Kidney (tissue), 13 donors: ENCODE measurements at regions not wholly inside any gene's neighbourhood (a gene's known extent, or its start where the extent isn't known, plus 50 kb on each side); places are given as distances from the start of the nearest gene placed in this dataset.
A peak's percentile ranks its signal among the peaks of the same experiment; 100 is the strongest.

ENCODE experiments used
- DNase-seq, 5 donors: peaks; one replicate each; pipeline ENCODE4 v3.0.0-alpha.2; 2013 to 2020
- FAIRE-seq: peaks from 2 replicates; lab custom pipeline; 2012; peaks lifted over from hg19 to GRCh38; lab: Jason Lieb, UNC
- H3K27ac ChIP-seq, 2 donors: one replicate each; pipeline ENCODE4 v1.7.0; 2013; ENCODE audit warnings: low read depth in 2 of 2, low read length in 2 of 2, inconsistent platforms in 1 of 2
- H3K27me3 ChIP-seq: one replicate; pipeline ENCODE4 v1.7.1; 2013; ENCODE audit warnings: low read length, inconsistent platforms; ENCODE audit not compliant: control insufficient read depth, insufficient read depth
- H3K36me3 ChIP-seq, 3 donors: one replicate each; pipeline versions ENCODE4 v1.7.0 to v1.7.1; 2013; ENCODE audit warnings: low read length in 3 of 3, control low read depth in 1 of 3, inconsistent platforms in 1 of 3; ENCODE audit not compliant: insufficient read depth in 3 of 3, control insufficient read depth in 2 of 3
- H3K4me1 ChIP-seq, 3 donors: one replicate each; pipeline versions ENCODE4 v1.7.0 to v1.7.1; 2013; ENCODE audit warnings: low read length in 3 of 3, inconsistent platforms in 1 of 3, low read depth in 1 of 3; ENCODE audit not compliant: control insufficient read depth in 2 of 3, insufficient read depth in 2 of 3
- H3K4me3 ChIP-seq, 3 donors: one replicate each; pipeline versions ENCODE4 v1.7.0 to v1.8.1; 2013; ENCODE audit warnings: low read length in 3 of 3, control low read depth in 1 of 3, inconsistent platforms in 1 of 3
- H3K9ac ChIP-seq, 3 donors: one replicate each; pipeline versions ENCODE4 v1.7.0 to v1.7.1; 2013; ENCODE audit warnings: low read length in 3 of 3, control low read depth in 1 of 3, inconsistent platforms in 1 of 3
- H3K9me3 ChIP-seq, 3 donors: one replicate each; pipeline versions ENCODE4 v1.7.0 to v1.7.1; 2013; ENCODE audit warnings: low read length in 3 of 3, control low read depth in 1 of 3, inconsistent platforms in 1 of 3; ENCODE audit not compliant: control insufficient read depth in 2 of 3, insufficient read depth in 1 of 3
- intact Hi-C: fragments of 100-400 bp; cut with DNase I; formaldehyde crosslinking; loops from one replicate; pipeline ENCODE4 v1.11.1; 2022
- TF ChIP-seq, protein P1 (sequence below): IDR thresholded peaks from 3 replicates; pipeline ENCODE4 v1.5.1; 2012; ENCODE audit warnings: mild to moderate bottlenecking, moderate library complexity, borderline replicate concordance; ENCODE audit not compliant: insufficient read depth; ENCODE audit errors: extremely low read depth
- donor health status: control.
- donor health status: control.
- donor health status: control.
- donor health status: control.
- donor health status: control.
- donor health status: DM: yes; HTN: yes; CAD: no.
- donor health status: Normal renal cell carcinoma (clear cell type).

DNA sequence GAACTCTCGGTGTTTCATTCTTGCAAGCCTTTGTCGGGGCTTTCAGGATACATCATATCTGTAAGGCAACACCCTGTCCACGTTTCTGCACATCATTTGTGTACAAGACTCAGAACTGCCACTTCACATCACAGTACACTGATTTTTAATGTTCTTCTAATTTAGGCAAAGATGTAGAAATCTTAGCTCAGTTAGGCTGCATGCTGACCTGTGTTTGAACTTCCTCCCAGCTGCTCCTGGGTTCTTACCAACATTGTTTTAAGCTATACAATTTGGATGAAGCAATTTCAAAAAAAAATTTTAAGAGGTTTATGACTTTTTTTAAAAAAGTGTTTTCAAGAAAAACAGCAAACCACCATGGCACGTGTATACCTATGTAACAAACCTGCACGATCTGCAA, 1047.9 kb upstream of the SLC10A2 start:
- H3K27ac ChIP-seq = no peak overlapping the region
- DNase-seq = peak in 2 of 5 donors; percentile 22 to 39
- TF ChIP-seq, protein P1, sequence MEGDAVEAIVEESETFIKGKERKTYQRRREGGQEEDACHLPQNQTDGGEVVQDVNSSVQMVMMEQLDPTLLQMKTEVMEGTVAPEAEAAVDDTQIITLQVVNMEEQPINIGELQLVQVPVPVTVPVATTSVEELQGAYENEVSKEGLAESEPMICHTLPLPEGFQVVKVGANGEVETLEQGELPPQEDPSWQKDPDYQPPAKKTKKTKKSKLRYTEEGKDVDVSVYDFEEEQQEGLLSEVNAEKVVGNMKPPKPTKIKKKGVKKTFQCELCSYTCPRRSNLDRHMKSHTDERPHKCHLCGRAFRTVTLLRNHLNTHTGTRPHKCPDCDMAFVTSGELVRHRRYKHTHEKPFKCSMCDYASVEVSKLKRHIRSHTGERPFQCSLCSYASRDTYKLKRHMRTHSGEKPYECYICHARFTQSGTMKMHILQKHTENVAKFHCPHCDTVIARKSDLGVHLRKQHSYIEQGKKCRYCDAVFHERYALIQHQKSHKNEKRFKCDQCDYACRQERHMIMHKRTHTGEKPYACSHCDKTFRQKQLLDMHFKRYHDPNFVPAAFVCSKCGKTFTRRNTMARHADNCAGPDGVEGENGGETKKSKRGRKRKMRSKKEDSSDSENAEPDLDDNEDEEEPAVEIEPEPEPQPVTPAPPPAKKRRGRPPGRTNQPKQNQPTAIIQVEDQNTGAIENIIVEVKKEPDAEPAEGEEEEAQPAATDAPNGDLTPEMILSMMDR = no peak

DNA sequence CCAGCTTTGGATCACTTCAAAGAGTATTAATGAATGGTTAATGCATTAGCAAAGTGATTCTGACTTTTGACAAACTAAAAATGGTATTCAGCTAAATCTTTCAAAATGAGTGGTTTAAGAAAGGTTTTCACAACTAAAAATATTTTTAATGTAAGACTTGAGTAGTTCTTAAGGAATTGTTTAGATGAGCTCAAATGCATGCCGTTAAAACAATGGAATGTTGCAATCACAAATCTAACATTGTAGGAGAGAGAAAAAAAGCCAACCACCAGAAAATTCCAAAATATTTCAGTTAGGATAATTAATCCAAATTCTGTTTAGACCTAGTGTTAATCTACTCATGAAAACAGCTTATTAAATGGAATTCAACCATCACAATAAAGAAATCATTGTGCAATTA, 1044.8 kb upstream of the SLC10A2 start:
- Histone ChIP-seq H3K4me1 (no peaks in the 10 kb centered on the region), H3K27me3 (no peaks in the 10 kb centered on the region), H3K4me3 (no peak overlapping the region), H3K9me3 (no peaks in the 10 kb centered on the region), H3K27ac (no peak overlapping the region), H3K9ac (no peak overlapping the region), H3K36me3 (no peaks in the 10 kb centered on the region)
- no peak for FAIRE-seq
- TF ChIP-seq, protein P1 = no peak
- intact Hi-C loops = no loop called here
- DNase-seq = no peak

More for the DNA sequence above, 1047.9 kb upstream of the SLC10A2 start:
- Histone ChIP-seq H3K4me1 (no peaks in the 10 kb centered on the region), H3K36me3 (no peaks in the 10 kb centered on the region), H3K4me3 (no peak overlapping the region), H3K9me3 (no peaks in the 10 kb centered on the region), H3K27me3 (no peaks in the 10 kb centered on the region), H3K9ac (no peak overlapping the region)
- intact Hi-C loops = no loop called here
- no peak for FAIRE-seq

DNA sequence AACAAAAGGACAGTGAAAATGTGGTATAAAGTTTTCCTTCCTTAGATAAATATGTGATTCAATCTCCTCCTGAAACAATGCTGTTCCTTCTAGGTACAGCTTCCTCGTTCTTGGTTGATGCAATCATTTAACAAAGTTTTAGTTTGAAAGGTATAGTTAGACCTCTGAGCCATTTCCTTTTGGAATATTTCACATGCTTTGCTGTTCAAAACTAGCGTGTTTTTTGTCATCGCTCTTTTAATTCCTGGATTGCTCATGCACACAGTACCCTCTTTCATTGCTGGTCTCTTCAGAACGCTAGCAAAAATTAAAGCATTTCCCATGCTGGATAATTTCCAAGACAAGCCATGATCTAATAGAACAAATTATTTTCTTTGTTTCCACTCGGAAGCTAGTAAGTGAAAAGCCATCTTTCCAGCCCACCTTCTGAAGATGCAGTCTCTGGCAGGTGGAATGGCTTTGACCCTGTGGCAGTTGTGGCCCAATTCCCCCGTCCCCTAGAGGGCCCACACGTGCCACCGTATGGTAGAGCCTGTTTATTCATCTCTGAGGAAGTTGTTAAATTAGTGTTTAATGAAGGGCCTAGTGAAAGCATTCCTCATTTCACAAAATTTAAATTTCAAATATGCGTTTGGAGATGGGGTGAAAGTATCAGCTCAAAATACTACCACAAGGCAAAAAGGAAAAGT, 1040.6 kb upstream of the SLC10A2 start:
- Histone ChIP-seq H3K36me3 (no peaks in the 10 kb centered on the region), H3K9me3 (no peaks in the 10 kb centered on the region), H3K4me3 (no peak overlapping the region), H3K4me1 (no peaks in the 10 kb centered on the region), H3K9ac (no peak overlapping the region), H3K27ac (no peak overlapping the region), H3K27me3 (no peaks in the 10 kb centered on the region)
- intact Hi-C loops = no loop called here
- FAIRE-seq = no peak
- TF ChIP-seq, protein P1 = no peak
- DNase-seq = peak in 2 of 5 donors; percentile 7 to 15
